ENCODE measurements at regions not wholly inside any gene's neighbourhood (a gene's known extent, or its start where the extent isn't known, plus 50 kb on each side); places are given as distances from the start of the nearest gene placed in this dataset.
"Not testable (repeated sequence)": the region's sequence is repeated elsewhere in the genome, so short reads cannot be mapped to it uniquely, and the experiment has no call there.

GRCh38 chr13:62721893-62722292 is 1306.2 kb upstream of the PCDH20 start:
- no peak overlapping the region for H3K27ac ChIP-seq (ENCODE audit: low read depth in 1 of 2, low read length in 2 of 2)

GRCh38 chr13:62711948-62712347 is 1296.3 kb upstream of the PCDH20 start:
- not testable (repeated sequence) for H3K27ac ChIP-seq (ENCODE audit: low read depth in 1 of 2, low read length in 2 of 2); H3K4me1 ChIP-seq (ENCODE audit: control insufficient read depth in 4 of 4, insufficient read depth in 4 of 4, low read length in 3 of 4); H3K36me3 ChIP-seq (ENCODE audit: control insufficient read depth in 4 of 4, insufficient read depth in 3 of 4, low read depth in 1 of 4, low read length in 3 of 4); H3K9me3 ChIP-seq (ENCODE audit: control insufficient read depth in 4 of 4, low read length in 3 of 4); H3K4me3 ChIP-seq (ENCODE audit: low read depth in 1 of 3, low read length in 3 of 3); DNase-seq (ENCODE audit: low spot score); H3K27me3 ChIP-seq (ENCODE audit: control insufficient read depth in 4 of 4, insufficient read depth in 4 of 4, low read length in 3 of 4); H3K9ac ChIP-seq (ENCODE audit: low read depth in 1 of 2, low read length in 2 of 2)
- 86% methylated on average over 7 of the region's 7 CpGs for WGBS

More at GRCh38 chr13:62721893-62722292, 1306.2 kb upstream of the PCDH20 start:
- Histone ChIP-seq H3K27me3 (ENCODE audit: control insufficient read depth in 4 of 4, insufficient read depth in 4 of 4, low read length in 3 of 4) (no peaks in the 10 kb centered on the region), H3K9me3 (ENCODE audit: control insufficient read depth in 4 of 4, low read length in 3 of 4) (no peaks in the 10 kb centered on the region), H3K36me3 (ENCODE audit: control insufficient read depth in 4 of 4, insufficient read depth in 3 of 4, low read depth in 1 of 4, low read length in 3 of 4) (no peaks in the 10 kb centered on the region), H3K4me1 (ENCODE audit: control insufficient read depth in 4 of 4, insufficient read depth in 4 of 4, low read length in 3 of 4) (no peaks in the 10 kb centered on the region), H3K9ac (ENCODE audit: low read depth in 1 of 2, low read length in 2 of 2) (no peak overlapping the region), H3K4me3 (ENCODE audit: low read depth in 1 of 3, low read length in 3 of 3) (no peak overlapping the region)
- TF ChIP-seq ZBTB33 (IDR thresholded peaks at IDR 0.05): no peak
- no peak for TF ChIP-seq TAF1 (conservative IDR thresholded peaks at IDR 0.05)
- TF ChIP-seq RAD21 (IDR thresholded peaks at IDR 0.05): no peak
- no peak for TF ChIP-seq EGR1 (IDR thresholded peaks at IDR 0.05; ENCODE audit: low read depth in 2 of 2)
- no peak for TF ChIP-seq MAX (IDR thresholded peaks at IDR 0.05)
- no peak for TF ChIP-seq YY1 (IDR thresholded peaks at IDR 0.05)
- no peak for TF ChIP-seq ATF3 (IDR thresholded peaks at IDR 0.05)
- TF ChIP-seq HNF4A (conservative IDR thresholded peaks at IDR 0.05): no peak
- TF ChIP-seq HNF4G (IDR thresholded peaks at IDR 0.05): no peak
- TF ChIP-seq CTCF (IDR thresholded peaks at IDR 0.05; ENCODE audit: low read depth, low read length, missing input control): no peak
- no peak for TF ChIP-seq RXRA (IDR thresholded peaks at IDR 0.05)
- TF ChIP-seq GABPA (IDR thresholded peaks at IDR 0.05 in 1 of 2, conservative IDR thresholded peaks at IDR 0.05 in 1 of 2): no peak
- TF ChIP-seq NR2F2 (IDR thresholded peaks at IDR 0.05): no peak
- TF ChIP-seq FOXA2 (IDR thresholded peaks at IDR 0.05): no peak
- no peak for DNase-seq (ENCODE audit: low spot score)
- 42% methylated on average over 4 of the region's 4 CpGs for WGBS

GRCh38 chr13:62710787-62711186 is 1295.1 kb upstream of the PCDH20 start:
- Histone ChIP-seq H3K27ac (ENCODE audit: low read depth in 1 of 2, low read length in 2 of 2) (no peak overlapping the region), H3K27me3 (ENCODE audit: control insufficient read depth in 4 of 4, insufficient read depth in 4 of 4, low read length in 3 of 4) (no peaks in the 10 kb centered on the region), H3K4me1 (ENCODE audit: control insufficient read depth in 4 of 4, insufficient read depth in 4 of 4, low read length in 3 of 4) (no peaks in the 10 kb centered on the region), H3K9ac (ENCODE audit: low read depth in 1 of 2, low read length in 2 of 2) (no peak overlapping the region), H3K36me3 (ENCODE audit: control insufficient read depth in 4 of 4, insufficient read depth in 3 of 4, low read depth in 1 of 4, low read length in 3 of 4) (no peaks in the 10 kb centered on the region), H3K9me3 (ENCODE audit: control insufficient read depth in 4 of 4, low read length in 3 of 4) (peaks cover 0 to 5% (median 0%) of the 10 kb centered on the region in 4 donors), H3K4me3 (ENCODE audit: low read depth in 1 of 3, low read length in 3 of 3) (no peak overlapping the region)
- WGBS: 75% methylated on average over 1 of the region's 1 CpG
- no peak for TF ChIP-seq ZBTB33 (IDR thresholded peaks at IDR 0.05)
- TF ChIP-seq FOXA1 (IDR thresholded peaks at IDR 0.05): no peak
- DNase-seq (ENCODE audit: low spot score): no peak

All from liver (tissue), 8 donors.